ENCODE measurements at regions not wholly inside any gene's neighbourhood (a gene's known extent, or its start where the extent isn't known, plus 50 kb on each side); places are given as distances from the start of the nearest gene placed in this dataset.
"Not testable (repeated sequence)": the region's sequence is repeated elsewhere in the genome, so short reads cannot be mapped to it uniquely, and the experiment has no call there.

DNA sequence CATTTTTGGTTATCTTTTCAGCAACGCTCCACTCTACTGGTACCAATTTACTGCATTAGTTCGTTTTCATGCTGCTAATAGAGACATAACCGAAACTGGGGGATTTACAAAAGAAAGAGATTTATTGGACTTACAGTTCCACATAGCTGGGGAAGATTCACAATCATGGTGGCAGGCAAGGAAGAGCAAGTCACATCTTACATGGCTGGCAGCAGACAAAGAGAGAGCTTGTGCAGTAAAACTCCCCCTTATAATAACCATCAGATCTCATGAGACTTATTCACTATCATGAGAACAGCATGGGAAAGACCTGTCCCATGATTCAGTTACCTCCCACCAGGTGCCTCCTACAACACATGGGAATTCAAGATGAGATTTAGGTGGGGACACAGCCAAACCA lies 1474.2 kb upstream of the NUDT12 start:
- H3K27ac Mint-ChIP-seq; ATAC-seq; DNase-seq; H3K27me3 Mint-ChIP-seq; H3K36me3 Mint-ChIP-seq (ENCODE audit: low read depth); H3K4me1 Mint-ChIP-seq; H3K4me3 Mint-ChIP-seq: not testable (repeated sequence)
- H3K9me3 Mint-ChIP-seq: peaks cover 25% of the 10 kb centered on the region

DNA sequence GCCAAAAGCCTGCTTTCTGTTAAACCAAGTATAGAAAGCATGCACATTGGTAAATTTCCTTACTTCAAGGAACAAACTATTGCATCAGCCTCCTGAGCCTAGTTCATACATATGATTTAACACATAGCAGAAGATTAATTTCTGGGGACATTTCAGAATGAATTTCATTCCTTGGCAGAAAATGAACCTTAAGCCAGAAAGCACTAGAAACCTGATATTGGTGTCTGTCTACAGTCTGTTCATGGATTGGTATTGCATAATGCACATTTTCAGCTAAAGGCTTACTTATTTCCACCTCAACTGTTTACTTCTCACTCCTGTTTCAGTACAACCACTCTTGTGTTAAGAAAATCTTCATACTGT lies 1471.8 kb upstream of the NUDT12 start:
- no peaks in the 10 kb centered on the region for H3K4me1 Mint-ChIP-seq
- H3K36me3 Mint-ChIP-seq (ENCODE audit: low read depth): no peaks in the 10 kb centered on the region
- ATAC-seq: no peak
- H3K9me3 Mint-ChIP-seq: peaks cover 25% of the 10 kb centered on the region
- H3K27ac Mint-ChIP-seq: no peak overlapping the region
- no peak for DNase-seq
- no peak overlapping the region for H3K4me3 Mint-ChIP-seq
- no peaks in the 10 kb centered on the region for H3K27me3 Mint-ChIP-seq

DNA sequence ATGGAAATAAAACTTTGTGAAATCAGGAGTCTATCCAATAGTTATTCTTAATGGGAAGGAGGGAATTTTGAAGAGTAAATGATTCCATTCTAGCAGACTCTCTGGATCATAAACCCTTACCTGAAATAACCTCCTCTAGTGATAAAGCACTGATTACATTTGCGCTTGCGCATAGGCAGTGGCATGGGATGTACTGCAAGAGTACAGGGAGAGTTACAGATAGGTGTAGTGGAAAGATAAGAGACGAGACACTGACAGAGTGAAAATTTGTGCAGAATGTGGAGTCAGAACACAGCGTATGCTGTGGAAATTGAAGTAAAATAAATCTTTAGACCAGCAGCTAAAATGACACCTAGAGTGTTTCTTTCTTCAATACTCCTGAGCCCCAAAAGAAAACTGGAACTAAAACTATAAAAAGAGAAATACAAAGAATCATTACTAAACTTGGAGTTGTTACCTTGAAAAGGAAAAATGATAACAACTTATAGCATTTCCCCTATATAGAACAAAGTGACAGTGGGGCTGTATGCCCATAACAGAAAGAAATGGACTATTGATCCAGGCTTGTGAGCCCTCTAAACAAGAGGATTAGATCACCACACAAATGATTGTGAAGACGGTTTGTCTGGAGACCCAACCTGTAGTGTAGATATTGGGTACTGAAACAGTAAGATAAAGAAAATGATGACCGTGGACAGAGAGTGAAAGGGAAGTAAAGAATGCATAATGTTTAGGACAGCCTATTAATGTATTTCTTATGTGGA lies 1471.2 kb upstream of the NUDT12 start:
- Mint-ChIP-seq H3K27ac (no peak overlapping the region), H3K4me1 (no peaks in the 10 kb centered on the region), H3K27me3 (no peaks in the 10 kb centered on the region), H3K36me3 (ENCODE audit: low read depth) (no peaks in the 10 kb centered on the region), H3K4me3 (no peak overlapping the region), H3K9me3 (peaks cover 25% of the 10 kb centered on the region)
- no peak for DNase-seq
- no peak for ATAC-seq

DNA sequence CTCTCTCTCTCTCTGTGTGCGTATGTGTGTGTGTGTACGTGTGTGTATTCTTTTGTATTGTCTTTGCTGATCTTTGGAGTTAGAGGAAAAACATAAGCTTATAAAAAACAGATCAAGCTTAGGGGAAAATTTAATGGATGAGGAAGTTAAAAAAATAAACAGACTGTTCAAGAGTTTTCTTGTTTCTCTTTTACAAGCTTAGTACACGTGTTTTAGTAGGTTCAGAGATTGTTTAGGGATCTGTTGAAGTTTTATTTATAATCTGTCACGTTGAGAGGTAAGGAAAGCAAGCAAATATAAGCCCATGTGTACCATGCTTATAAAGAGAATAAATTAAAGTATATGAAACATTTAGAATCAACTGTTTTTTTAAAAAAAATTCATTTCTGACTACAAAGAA lies 1470.3 kb upstream of the NUDT12 start:
- H3K4me3 Mint-ChIP-seq: no peak overlapping the region
- peaks cover 20% of the 10 kb centered on the region for H3K9me3 Mint-ChIP-seq
- DNase-seq (no peak), ATAC-seq (no peak)
- no peaks in the 10 kb centered on the region for H3K4me1 Mint-ChIP-seq
- H3K36me3 Mint-ChIP-seq (ENCODE audit: low read depth): no peaks in the 10 kb centered on the region
- H3K27ac Mint-ChIP-seq: no peak overlapping the region
- no peaks in the 10 kb centered on the region for H3K27me3 Mint-ChIP-seq

DNA sequence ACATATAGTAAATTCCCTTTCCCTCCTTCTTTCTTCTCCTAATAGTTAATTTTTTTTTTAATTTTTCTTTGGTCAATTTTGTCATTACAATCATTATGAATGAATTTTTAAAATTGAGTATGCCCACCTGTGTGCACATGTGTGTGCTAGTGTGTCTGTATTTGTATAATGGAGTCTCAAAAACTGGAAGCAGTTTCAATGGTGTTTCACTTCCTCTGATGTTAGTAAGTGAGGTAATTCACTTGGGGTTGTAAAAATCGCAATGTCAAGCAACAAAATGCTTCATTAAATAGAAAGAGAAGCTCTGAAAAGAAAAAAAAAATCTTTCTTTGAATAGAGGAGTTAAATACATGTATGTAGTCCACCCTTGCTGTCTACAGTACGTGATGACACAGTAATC lies 1467.6 kb upstream of the NUDT12 start:
- H3K4me3 Mint-ChIP-seq: no peak overlapping the region
- no peak for ATAC-seq
- no peaks in the 10 kb centered on the region for H3K4me1 Mint-ChIP-seq
- H3K27ac Mint-ChIP-seq: no peak overlapping the region
- no peaks in the 10 kb centered on the region for H3K36me3 Mint-ChIP-seq (ENCODE audit: low read depth)
- no peak for DNase-seq
- H3K9me3 Mint-ChIP-seq: peaks cover 17% of the 10 kb centered on the region
- H3K27me3 Mint-ChIP-seq: no peaks in the 10 kb centered on the region

DNA sequence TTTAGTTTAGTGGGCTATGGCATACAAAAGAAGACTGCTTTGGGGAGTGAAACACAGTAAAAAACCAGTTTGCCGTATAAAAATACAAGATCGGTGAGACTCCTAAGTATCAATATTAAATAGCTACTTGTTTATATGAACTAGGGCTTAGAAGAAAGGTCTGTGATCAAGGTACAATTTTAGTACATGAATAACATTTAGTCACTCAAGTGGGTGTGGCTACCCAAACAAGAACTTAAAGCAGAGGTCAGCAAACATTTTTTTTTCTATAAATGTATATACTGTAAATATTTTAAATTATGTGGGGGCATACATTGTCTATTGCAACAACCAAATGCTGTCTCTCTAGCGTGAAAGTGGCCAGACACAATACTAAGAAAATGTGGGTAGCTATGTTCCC lies 1452.5 kb upstream of the NUDT12 start:
- Mint-ChIP-seq H3K4me3 (no peak overlapping the region), H3K27ac (no peak overlapping the region), H3K9me3 (peaks cover 7% of the 10 kb centered on the region), H3K4me1 (no peaks in the 10 kb centered on the region), H3K36me3 (ENCODE audit: low read depth) (no peaks in the 10 kb centered on the region), H3K27me3 (no peaks in the 10 kb centered on the region)
- no peak for DNase-seq
- no peak for ATAC-seq

DNA sequence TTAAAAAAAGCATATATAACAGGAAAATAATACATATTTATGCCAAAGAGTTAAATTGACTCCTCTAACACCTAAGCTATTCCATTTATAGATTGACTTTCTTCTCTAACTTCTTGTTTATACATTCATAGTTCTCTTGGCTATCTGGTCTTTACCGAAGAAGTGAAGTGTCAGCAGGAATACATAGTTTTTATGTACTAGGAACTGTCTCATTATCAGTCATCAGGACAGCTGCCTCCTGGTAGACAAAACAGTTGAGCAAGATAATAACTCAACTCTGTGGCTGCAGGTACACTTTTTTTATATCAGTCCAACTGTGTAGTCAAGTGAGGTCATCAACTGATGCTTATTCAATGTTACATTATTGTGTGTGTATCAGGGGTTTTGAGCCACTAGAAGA lies 1436.0 kb upstream of the NUDT12 start:
- DNase-seq (no peak), ATAC-seq (no peak)
- Mint-ChIP-seq H3K4me3 (no peak overlapping the region), H3K27me3 (no peaks in the 10 kb centered on the region), H3K4me1 (no peaks in the 10 kb centered on the region), H3K36me3 (ENCODE audit: low read depth) (no peaks in the 10 kb centered on the region), H3K27ac (no peak overlapping the region), H3K9me3 (peaks cover 10% of the 10 kb centered on the region)

DNA sequence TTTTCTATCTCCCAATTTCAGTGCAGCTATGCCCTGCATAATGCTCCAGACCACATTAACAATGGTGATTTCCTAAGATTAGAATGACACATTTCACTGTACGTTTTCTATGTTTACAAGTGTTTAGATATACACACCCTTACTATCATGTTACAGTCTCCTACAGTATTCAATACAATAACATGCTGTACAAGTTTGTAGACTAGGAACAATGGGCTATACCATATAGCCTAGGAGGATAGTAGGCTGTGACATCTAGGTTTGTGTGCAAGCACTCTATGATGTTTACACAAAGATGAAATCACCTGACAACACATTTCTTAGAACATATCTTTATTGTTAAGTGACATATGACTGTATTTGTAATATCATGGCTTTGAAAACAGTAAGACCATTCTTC lies 1435.6 kb upstream of the NUDT12 start:
- Mint-ChIP-seq H3K4me1 (no peaks in the 10 kb centered on the region), H3K4me3 (no peak overlapping the region), H3K27me3 (no peaks in the 10 kb centered on the region), H3K27ac (no peak overlapping the region), H3K36me3 (ENCODE audit: low read depth) (no peaks in the 10 kb centered on the region), H3K9me3 (peaks cover 6% of the 10 kb centered on the region)
- DNase-seq: no peak
- no peak for ATAC-seq

DNA sequence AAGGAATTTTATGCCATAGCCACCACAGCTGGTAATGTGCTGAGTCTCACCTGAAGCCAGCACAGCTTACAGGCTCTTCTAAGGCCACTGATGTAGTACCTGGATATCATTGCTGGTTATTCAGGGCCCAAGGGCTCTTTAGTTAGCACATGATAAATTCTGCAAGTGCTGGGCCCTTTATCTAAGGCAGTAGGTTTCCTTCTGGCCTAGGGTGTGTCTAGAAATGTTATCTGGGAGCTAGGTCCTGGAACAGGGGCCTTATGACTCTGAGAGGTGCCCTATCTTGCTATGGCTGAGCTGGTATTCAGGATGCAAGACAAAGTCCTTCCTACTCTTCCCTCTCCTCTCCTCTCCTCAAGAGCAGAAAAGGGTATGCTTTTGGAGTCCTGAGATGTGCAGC lies 1424.5 kb upstream of the NUDT12 start:
- DNase-seq (no peak), ATAC-seq (no peak)
- Mint-ChIP-seq H3K27me3 (no peaks in the 10 kb centered on the region), H3K36me3 (ENCODE audit: low read depth) (no peaks in the 10 kb centered on the region), H3K27ac (no peak overlapping the region), H3K9me3 (peaks cover 30% of the 10 kb centered on the region), H3K4me1 (no peaks in the 10 kb centered on the region), H3K4me3 (no peak overlapping the region)

DNA sequence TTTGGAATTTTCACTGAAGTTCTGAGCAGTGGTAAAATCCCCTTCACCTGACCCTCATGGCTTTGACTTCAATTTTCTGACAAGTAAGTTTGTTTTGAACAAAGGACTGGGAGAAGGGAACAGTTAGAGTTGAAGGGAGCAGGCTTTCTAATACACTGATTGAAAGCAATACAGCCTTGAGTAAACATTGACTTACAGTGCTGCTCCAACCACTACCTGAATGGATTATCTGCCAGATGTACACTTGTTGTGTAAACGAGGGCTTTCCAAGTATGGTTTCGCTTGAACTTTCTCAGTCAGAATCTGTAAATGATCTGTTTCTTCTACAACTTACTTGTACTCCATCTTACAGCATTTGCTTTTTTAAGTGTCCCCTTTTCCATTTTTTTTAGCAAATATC lies 1414.9 kb upstream of the NUDT12 start:
- H3K36me3 Mint-ChIP-seq (ENCODE audit: low read depth): no peaks in the 10 kb centered on the region
- no peaks in the 10 kb centered on the region for H3K27me3 Mint-ChIP-seq
- DNase-seq (no peak), ATAC-seq (no peak)
- H3K4me1 Mint-ChIP-seq: no peaks in the 10 kb centered on the region
- H3K27ac Mint-ChIP-seq: no peak overlapping the region
- no peak overlapping the region for H3K4me3 Mint-ChIP-seq
- peaks cover 21% of the 10 kb centered on the region for H3K9me3 Mint-ChIP-seq

DNA sequence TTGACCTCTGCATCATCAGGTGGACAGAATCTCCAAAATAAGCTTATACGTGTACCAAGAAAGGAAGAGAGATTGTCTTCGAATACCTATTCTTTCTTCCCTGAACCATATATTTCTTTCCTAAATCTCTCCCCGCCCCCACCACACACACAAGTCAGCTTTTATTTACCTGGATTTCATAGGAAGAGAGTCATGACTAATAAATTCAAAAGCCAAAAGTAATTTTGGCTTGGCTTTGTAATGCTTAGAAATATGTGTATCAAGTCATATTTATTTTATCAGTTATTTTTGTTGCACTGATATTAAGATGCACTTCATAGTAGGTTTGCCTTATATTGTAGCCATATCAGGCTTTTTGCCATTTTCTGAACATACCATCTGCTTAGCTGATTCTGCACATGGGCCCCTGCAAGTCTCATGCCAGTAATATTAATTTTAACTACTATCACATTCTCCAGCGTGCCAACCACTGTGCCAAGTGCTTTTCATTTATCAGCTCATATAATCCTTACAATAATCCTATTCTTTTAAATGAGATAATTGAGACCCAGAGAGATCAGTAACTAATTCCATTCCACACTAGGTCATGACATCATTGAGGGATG lies 1405.3 kb upstream of the NUDT12 start:
- Mint-ChIP-seq H3K4me3 (no peak overlapping the region), H3K27ac (no peak overlapping the region), H3K36me3 (ENCODE audit: low read depth) (no peaks in the 10 kb centered on the region), H3K4me1 (no peaks in the 10 kb centered on the region), H3K27me3 (no peaks in the 10 kb centered on the region), H3K9me3 (peaks cover 10% of the 10 kb centered on the region)
- ATAC-seq (no peak), DNase-seq (no peak)

DNA sequence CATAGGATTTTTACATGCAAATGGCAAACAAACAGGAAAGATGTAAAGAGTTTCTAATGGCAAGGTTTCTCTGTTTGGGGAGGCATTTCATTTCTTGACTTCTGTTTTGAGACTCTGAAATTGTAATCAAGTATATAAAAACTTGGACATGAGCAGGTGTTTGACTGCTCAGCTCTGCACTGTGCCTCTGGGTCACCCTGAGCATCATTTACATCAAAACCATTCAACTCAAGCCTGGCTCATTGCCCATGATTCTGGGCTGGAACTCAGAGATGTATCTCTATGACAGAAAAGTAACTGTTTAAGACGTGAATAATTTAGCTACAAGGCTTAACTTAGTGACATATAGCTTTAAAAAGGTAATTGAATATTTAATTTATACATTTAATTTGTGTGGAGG lies 1402.4 kb upstream of the NUDT12 start:
- Mint-ChIP-seq H3K36me3 (ENCODE audit: low read depth) (no peaks in the 10 kb centered on the region), H3K27me3 (no peaks in the 10 kb centered on the region)

DNA sequence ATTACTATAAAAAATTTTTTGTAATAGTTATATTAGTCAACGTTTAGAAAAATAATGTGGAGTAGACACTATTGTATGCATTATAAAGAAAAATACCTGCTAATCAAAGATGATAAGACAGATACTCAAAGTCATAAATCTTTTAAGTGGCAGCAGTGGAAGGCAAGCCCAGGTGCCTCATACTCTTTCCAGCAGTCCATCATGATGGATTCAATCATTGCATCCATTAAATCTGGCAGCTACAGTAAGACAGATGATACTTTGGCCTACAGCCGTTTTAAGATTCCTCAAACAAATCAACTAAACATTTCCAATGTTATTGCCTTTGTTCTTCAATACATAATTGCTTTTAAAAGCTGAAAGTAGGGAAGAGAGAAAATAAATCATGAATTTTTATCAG lies 1392.9 kb upstream of the NUDT12 start:
- H3K4me1 Mint-ChIP-seq: no peaks in the 10 kb centered on the region
- H3K27me3 Mint-ChIP-seq: no peaks in the 10 kb centered on the region
- no peak overlapping the region for H3K4me3 Mint-ChIP-seq
- ATAC-seq (no peak), DNase-seq (no peak)
- peaks cover 8% of the 10 kb centered on the region for H3K9me3 Mint-ChIP-seq
- H3K27ac Mint-ChIP-seq: no peak overlapping the region
- H3K36me3 Mint-ChIP-seq (ENCODE audit: low read depth): no peaks in the 10 kb centered on the region

More for the DNA sequence above, 1402.4 kb upstream of the NUDT12 start:
- peaks cover 9% of the 10 kb centered on the region for H3K9me3 Mint-ChIP-seq
- H3K27ac Mint-ChIP-seq: no peak overlapping the region
- no peaks in the 10 kb centered on the region for H3K4me1 Mint-ChIP-seq
- ATAC-seq (no peak), DNase-seq (no peak)
- no peak overlapping the region for H3K4me3 Mint-ChIP-seq

DNA sequence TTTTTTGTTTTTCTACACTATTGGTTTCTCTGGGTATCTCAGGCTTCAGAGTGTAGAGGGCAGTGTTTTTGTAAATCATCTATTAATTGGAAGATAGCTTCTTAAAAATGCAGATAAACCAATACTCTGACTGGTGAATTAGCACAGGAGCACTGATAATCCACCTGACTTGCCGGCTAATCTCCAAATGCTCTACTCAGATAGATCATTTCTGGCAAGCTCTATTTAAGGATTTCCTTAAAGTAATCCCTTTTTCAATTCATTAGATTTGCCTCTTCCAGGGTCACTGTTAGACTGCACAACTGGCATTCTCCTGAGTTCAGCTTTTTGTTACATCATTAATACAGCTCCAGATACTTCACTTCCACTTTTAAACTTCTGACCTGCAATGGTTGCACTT lies 1390.3 kb upstream of the NUDT12 start:
- no peaks in the 10 kb centered on the region for H3K36me3 Mint-ChIP-seq (ENCODE audit: low read depth)
- peaks cover 14% of the 10 kb centered on the region for H3K9me3 Mint-ChIP-seq
- H3K4me1 Mint-ChIP-seq: no peaks in the 10 kb centered on the region
- no peak for DNase-seq
- no peak for ATAC-seq
- H3K4me3 Mint-ChIP-seq: no peak overlapping the region
- no peak overlapping the region for H3K27ac Mint-ChIP-seq
- H3K27me3 Mint-ChIP-seq: no peaks in the 10 kb centered on the region

DNA sequence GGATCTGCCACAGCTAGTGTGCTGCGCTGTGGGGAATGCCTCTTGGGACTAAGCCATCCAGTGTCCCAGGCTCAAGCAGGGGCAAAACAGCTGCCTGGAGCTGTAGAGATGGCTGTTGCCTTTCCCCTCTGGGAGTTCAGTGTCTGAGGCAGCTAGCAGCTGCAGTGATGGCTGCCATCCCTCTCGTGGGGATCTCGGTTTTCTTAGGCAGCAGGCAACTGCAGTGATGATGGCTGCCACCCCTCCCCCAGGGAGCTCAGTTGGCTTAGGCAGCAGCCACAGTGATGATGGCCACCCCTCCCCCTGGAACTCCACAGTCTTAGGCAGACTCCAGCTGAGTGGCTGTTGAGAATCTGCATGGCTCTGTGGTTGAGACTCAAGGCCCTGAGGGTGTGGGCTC lies 1389.2 kb upstream of the NUDT12 start:
- Mint-ChIP-seq H3K4me1 (no peaks in the 10 kb centered on the region), H3K4me3 (no peak overlapping the region), H3K27me3 (no peaks in the 10 kb centered on the region), H3K27ac (no peak overlapping the region), H3K9me3 (peaks cover 10% of the 10 kb centered on the region), H3K36me3 (ENCODE audit: low read depth) (no peaks in the 10 kb centered on the region)
- DNase-seq (no peak), ATAC-seq (no peak)

DNA sequence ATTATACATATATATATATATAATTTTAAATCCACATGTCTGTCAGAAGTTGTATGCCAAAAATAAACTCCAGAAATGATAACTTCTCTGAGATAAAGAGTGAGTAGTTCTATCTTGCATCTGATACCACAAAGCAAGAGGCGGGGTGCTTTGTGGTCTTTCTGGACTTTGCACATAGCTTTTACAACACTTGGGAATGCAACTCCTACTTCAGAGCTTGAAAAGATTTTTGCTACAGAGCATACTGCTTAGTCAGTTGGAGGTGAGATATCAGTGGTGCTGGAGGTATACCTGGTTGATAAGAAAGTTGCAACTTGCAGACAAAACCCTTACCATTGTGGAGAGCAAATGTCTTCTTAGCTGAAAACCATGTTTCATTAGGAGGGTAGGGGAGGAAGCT lies 1384.5 kb upstream of the NUDT12 start:
- Mint-ChIP-seq H3K9me3 (peaks cover 25% of the 10 kb centered on the region), H3K36me3 (ENCODE audit: low read depth) (no peaks in the 10 kb centered on the region), H3K4me3 (no peak overlapping the region), H3K27ac (no peak overlapping the region), H3K27me3 (no peaks in the 10 kb centered on the region), H3K4me1 (no peaks in the 10 kb centered on the region)
- ATAC-seq: no peak
- DNase-seq: no peak

All from activated naive CD8-positive, alpha-beta T cell treated with anti-CD3 and anti-CD28 coated beads, Interleukin-2, amount 50 U/mL, for 24 hours (primary cell).